Sigmoid colon (tissue), 6 donors: ENCODE measurements at regions not wholly inside any gene's neighbourhood (a gene's known extent, or its start where the extent isn't known, plus 50 kb on each side); places are given as distances from the start of the nearest gene placed in this dataset.

Experiments
- DNase-seq: peaks from one replicate; pipeline ENCODE4 v3.0.0-alpha.2; 2019
- H3K27ac ChIP-seq, 4 donors: fragments of 200-600 bp; sonication (generic); one replicate each; pipeline ENCODE4 v1.5.1; 2016 to 2019; ENCODE audit warnings: mild to moderate bottlenecking in 1 of 4
- H3K27me3 ChIP-seq, 3 donors: fragments of 200-600 bp; sonication (generic); one replicate each; pipeline ENCODE4 v1.5.1; 2019; ENCODE audit warnings: mild to moderate bottlenecking in 1 of 3
- H3K36me3 ChIP-seq, 4 donors: fragments of 200-600 bp; sonication (generic); one replicate each; pipeline ENCODE4 v1.5.1; 2016 to 2019
- H3K4me1 ChIP-seq, 4 donors: fragments of 200-600 bp; sonication (generic); one replicate each; pipeline ENCODE4 v1.5.1; 2017 to 2019
- H3K4me3 ChIP-seq, 4 donors: fragments of 200-600 bp; sonication (generic); one replicate each; pipeline ENCODE4 v1.5.1; 2017 to 2019; ENCODE audit warnings: mild to moderate bottlenecking in 2 of 4, moderate library complexity in 1 of 4
- H3K9me3 ChIP-seq, 4 donors: fragments of 200-600 bp in 3 of 4; sonication (generic) in 3 of 4; one replicate each; pipeline versions ENCODE4 v1.5.1 to v1.6.1; 2013 to 2019
- CTCF ChIP-seq, 4 experiments: fragments of 450-650 bp in 3 of 4; fragments of 200-600 bp in 1 of 4; IDR thresholded peaks; one replicate each; pipeline ENCODE4 v1.5.1; 2016 to 2019; ENCODE audit warnings: antibody characterized with exemption in 4 of 4, mild to moderate bottlenecking in 3 of 4, moderate library complexity in 2 of 4
- EP300 ChIP-seq, 4 donors: sonication (generic); formaldehyde crosslinking; IDR thresholded peaks; one replicate each; pipeline ENCODE4 v1.6.1; 2017; ENCODE audit warnings: antibody characterized with exemption in 4 of 4
- POLR2A ChIP-seq, 2 donors: fragments of 450-650 bp; IDR thresholded peaks; one replicate each; pipeline ENCODE4 v1.6.1; 2016; ENCODE audit warnings: antibody characterized with exemption in 2 of 2, mild to moderate bottlenecking in 2 of 2, moderate library complexity in 2 of 2
- POLR2AphosphoS5 ChIP-seq, 4 donors: sonication (generic); formaldehyde crosslinking; IDR thresholded peaks; one replicate each; pipeline ENCODE4 v1.6.1; 2017; ENCODE audit warnings: antibody characterized with exemption in 4 of 4
- WGBS, 2 donors: extraction: QIAGEN DNeasy Blood & Tissue Kit; methylation state at CpG; one replicate each; pipeline ENCODE4 v1.1.7; 2013; 5-methylcytosine and 5-hydroxymethylcytosine counted together
- intact Hi-C: fragments of 100-400 bp; cut with DNase I; formaldehyde crosslinking; loops from one replicate; pipeline ENCODE4 v1.15.1; 2023
- donor health status: healthy with polysubstance abuse.
- donor health status: healthy.

DNA sequence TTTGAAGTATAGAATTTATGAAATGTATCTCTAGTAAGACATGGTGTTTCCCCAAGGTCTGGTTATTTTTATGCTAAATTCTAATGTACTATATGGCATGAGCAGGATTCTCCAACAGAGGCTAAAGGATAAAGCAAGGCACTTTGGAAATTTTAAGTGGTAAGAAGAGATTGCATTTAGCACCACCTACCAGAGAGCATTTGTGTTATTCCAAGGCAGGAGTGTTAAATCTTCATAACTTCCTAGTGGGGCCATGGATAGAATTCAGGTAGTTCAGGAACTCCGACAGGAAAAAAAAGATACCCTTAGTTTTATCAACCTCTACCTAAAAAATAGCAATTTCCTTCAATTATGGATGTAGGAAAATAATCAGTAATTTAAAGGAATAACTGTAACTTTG is 497.4 kb upstream of the CRIM1 start:
- Histone ChIP-seq H3K4me1 (no peaks in the 10 kb centered on the region), H3K27me3 (no peaks in the 10 kb centered on the region), H3K9me3 (no peaks in the 10 kb centered on the region), H3K27ac (no peak overlapping the region), H3K4me3 (no peak overlapping the region), H3K36me3 (no peaks in the 10 kb centered on the region)
- DNase-seq = no peak
- 69 to 97% methylated on average over 1 of the region's 1 CpG for WGBS, 2 donors
- intact Hi-C loops = no loop called here
- TF ChIP-seq POLR2A (IDR thresholded peaks at IDR 0.05) (no peak), EP300 (IDR thresholded peaks at IDR 0.05) (no peak), CTCF (IDR thresholded peaks at IDR 0.05) (no peak), POLR2AphosphoS5 (IDR thresholded peaks at IDR 0.05) (no peak)

- no peak overlapping the region for H3K4me3 ChIP-seq
- no peaks in the 10 kb centered on the region for H3K9me3 ChIP-seq
- WGBS, 2 donors = 60 to 80% methylated on average over 3 of the region's 3 CpGs
- H3K4me1 ChIP-seq = no peaks in the 10 kb centered on the region
- no peaks in the 10 kb centered on the region for H3K27me3 ChIP-seq
- H3K27ac ChIP-seq = no peak overlapping the region
- TF ChIP-seq POLR2AphosphoS5 (IDR thresholded peaks at IDR 0.05) (no peak), EP300 (IDR thresholded peaks at IDR 0.05) (no peak), POLR2A (IDR thresholded peaks at IDR 0.05) (no peak), CTCF (IDR thresholded peaks at IDR 0.05) (no peak)
- no peak for DNase-seq
- intact Hi-C loops = no loop called here
- H3K36me3 ChIP-seq = no peaks in the 10 kb centered on the region
Observed at GRCh38 chr2:35857498-35857897, 498.1 kb upstream of the CRIM1 start.

GRCh38 chr2:35831385-35831784 is 524.2 kb upstream of the CRIM1 start:
- Histone ChIP-seq H3K36me3 (no peaks in the 10 kb centered on the region), H3K4me1 (no peaks in the 10 kb centered on the region), H3K4me3 (no peak overlapping the region), H3K9me3 (no peaks in the 10 kb centered on the region), H3K27ac (no peak overlapping the region), H3K27me3 (no peaks in the 10 kb centered on the region)
- no peak for TF ChIP-seq POLR2A (IDR thresholded peaks at IDR 0.05)
- TF ChIP-seq POLR2AphosphoS5 (IDR thresholded peaks at IDR 0.05) = no peak
- TF ChIP-seq EP300 (IDR thresholded peaks at IDR 0.05) = no peak
- TF ChIP-seq CTCF (IDR thresholded peaks at IDR 0.05) = no peak
- DNase-seq = no peak
- intact Hi-C loops = no loop called here

DNA sequence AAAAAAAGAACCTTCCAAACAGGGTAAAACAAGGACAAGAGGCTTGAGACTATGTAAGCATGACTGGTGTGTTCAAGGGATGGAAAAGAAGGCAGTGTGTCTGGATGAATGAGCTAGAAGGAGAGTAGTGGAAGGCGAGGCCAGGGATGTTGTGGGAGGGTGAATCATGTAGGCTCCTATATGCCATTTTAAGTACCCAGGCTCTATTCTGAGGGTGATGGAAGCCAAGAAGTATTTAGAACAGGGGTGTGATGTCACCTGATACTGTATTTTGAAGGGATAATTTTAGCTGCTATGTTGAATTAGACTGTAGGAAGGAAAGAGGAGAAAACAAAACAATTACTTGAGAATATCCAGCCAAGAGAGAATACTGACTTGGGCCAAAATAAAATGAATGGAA is 524.7 kb upstream of the CRIM1 start:
- no peaks in the 10 kb centered on the region for H3K9me3 ChIP-seq
- TF ChIP-seq POLR2AphosphoS5 (IDR thresholded peaks at IDR 0.05) (no peak), EP300 (IDR thresholded peaks at IDR 0.05) (no peak), CTCF (IDR thresholded peaks at IDR 0.05) (no peak), POLR2A (IDR thresholded peaks at IDR 0.05) (no peak)
- no peak overlapping the region for H3K27ac ChIP-seq
- intact Hi-C loops = no loop called here
- DNase-seq = no peak
- WGBS, 2 donors = 94 to 95% methylated on average over 1 of the region's 1 CpG
- H3K36me3 ChIP-seq = no peaks in the 10 kb centered on the region
- no peaks in the 10 kb centered on the region for H3K27me3 ChIP-seq
- no peak overlapping the region for H3K4me3 ChIP-seq
- H3K4me1 ChIP-seq = no peaks in the 10 kb centered on the region

DNA sequence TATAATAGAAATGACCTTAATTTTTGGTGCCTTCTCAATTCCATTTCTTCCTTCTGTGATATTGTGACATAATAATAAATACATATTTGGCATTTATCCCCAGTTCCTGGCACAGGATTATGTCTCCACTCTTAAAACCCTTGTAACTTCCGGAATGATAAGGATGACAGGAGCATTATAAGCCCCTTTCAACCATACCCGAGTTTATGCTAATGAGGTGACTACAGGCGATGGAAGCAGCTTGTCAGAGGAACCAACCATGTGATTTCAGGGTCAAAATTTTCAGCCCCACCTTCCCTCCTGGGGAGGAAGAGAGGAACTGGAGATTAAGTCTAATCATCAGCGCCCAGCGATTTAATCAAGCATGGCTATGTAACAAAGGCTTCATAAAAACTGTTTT is 528.5 kb upstream of the CRIM1 start:
- no peak overlapping the region for H3K27ac ChIP-seq
- no peaks in the 10 kb centered on the region for H3K4me1 ChIP-seq
- no peaks in the 10 kb centered on the region for H3K27me3 ChIP-seq
- H3K36me3 ChIP-seq = no peaks in the 10 kb centered on the region
- no peak for DNase-seq
- TF ChIP-seq EP300 (IDR thresholded peaks at IDR 0.05) (no peak), CTCF (IDR thresholded peaks at IDR 0.05) (no peak), POLR2AphosphoS5 (IDR thresholded peaks at IDR 0.05) (no peak), POLR2A (IDR thresholded peaks at IDR 0.05) (no peak)
- 90 to 93% methylated on average over 5 of the region's 5 CpGs for WGBS, 2 donors
- H3K9me3 ChIP-seq = no peaks in the 10 kb centered on the region
- intact Hi-C loops = no loop called here
- no peak overlapping the region for H3K4me3 ChIP-seq
